Loucy (cell line): ENCODE measurements at regions not wholly inside any gene's neighbourhood (a gene's known extent, or its start where the extent isn't known, plus 50 kb on each side); places are given as distances from the start of the nearest gene placed in this dataset.

Source experiments
- EZH2phosphoT487 ChIP-seq: fragments of 200-600 bp; IDR thresholded peaks from 2 replicates; pipeline ENCODE4 v1.6.1; 2018; ENCODE audit warnings: antibody characterized with exemption, mild to moderate bottlenecking, moderate library complexity, borderline replicate concordance
- TF ChIP-seq, protein P1 (sequence below): fragments of 200-600 bp; sonication (generic); conservative IDR thresholded peaks from 2 replicates; pipeline ENCODE4 v1.5.1; 2014; ENCODE audit warnings: mild to moderate bottlenecking, antibody characterized with exemption, low read length

GRCh38 chr11:92386577-92386976 lies 162.0 kb downstream of the FAT3 start:
- TF ChIP-seq, protein P1, sequence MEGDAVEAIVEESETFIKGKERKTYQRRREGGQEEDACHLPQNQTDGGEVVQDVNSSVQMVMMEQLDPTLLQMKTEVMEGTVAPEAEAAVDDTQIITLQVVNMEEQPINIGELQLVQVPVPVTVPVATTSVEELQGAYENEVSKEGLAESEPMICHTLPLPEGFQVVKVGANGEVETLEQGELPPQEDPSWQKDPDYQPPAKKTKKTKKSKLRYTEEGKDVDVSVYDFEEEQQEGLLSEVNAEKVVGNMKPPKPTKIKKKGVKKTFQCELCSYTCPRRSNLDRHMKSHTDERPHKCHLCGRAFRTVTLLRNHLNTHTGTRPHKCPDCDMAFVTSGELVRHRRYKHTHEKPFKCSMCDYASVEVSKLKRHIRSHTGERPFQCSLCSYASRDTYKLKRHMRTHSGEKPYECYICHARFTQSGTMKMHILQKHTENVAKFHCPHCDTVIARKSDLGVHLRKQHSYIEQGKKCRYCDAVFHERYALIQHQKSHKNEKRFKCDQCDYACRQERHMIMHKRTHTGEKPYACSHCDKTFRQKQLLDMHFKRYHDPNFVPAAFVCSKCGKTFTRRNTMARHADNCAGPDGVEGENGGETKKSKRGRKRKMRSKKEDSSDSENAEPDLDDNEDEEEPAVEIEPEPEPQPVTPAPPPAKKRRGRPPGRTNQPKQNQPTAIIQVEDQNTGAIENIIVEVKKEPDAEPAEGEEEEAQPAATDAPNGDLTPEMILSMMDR = no peak
- no peak for TF ChIP-seq EZH2phosphoT487
